ENCODE measurements at regions not wholly inside any gene's neighbourhood (a gene's known extent, or its start where the extent isn't known, plus 50 kb on each side); places are given as distances from the start of the nearest gene placed in this dataset.
A peak's percentile ranks its signal among the peaks of the same experiment; 100 is the strongest.

GRCh38 chr10:32169556-32169955 is 113.3 kb upstream of the KIF5B start:
- DNase-seq = no peak

- DNase-seq = no peak
These were observed 111.2 kb upstream of the KIF5B start for GRCh38 chr10:32167450-32167849.

- DNase-seq = no peak
These were observed 110.1 kb upstream of the KIF5B start for GRCh38 chr10:32166365-32166764.

GRCh38 chr10:32163762-32164148 is 107.5 kb upstream of the KIF5B start:
- no peak for DNase-seq

GRCh38 chr10:32163071-32163761 is 107.0 kb upstream of the KIF5B start:
- peak; percentile 42 for DNase-seq

GRCh38 chr10:32161586-32161985 is 105.4 kb upstream of the KIF5B start:
- no peak for DNase-seq

GRCh38 chr10:32160864-32161263 is 104.6 kb upstream of the KIF5B start:
- DNase-seq = no peak

- DNase-seq = no peak
These were observed 103.0 kb upstream of the KIF5B start for GRCh38 chr10:32159264-32159663.

- no peak for DNase-seq
These were observed 99.8 kb upstream of the KIF5B start for GRCh38 chr10:32156031-32156495.

- no peak for DNase-seq
These were observed 98.9 kb upstream of the KIF5B start for GRCh38 chr10:32155075-32155516.

GRCh38 chr10:32153931-32154330 is 97.7 kb upstream of the KIF5B start:
- DNase-seq = no peak

- no peak for DNase-seq
These were observed 97.0 kb upstream of the KIF5B start for GRCh38 chr10:32153252-32153651.

- no peak for DNase-seq
These were observed 95.6 kb upstream of the KIF5B start for GRCh38 chr10:32151871-32152270.

GRCh38 chr10:32150532-32151101 is 94.4 kb upstream of the KIF5B start:
- DNase-seq = no peak

GRCh38 chr10:32149252-32149955 is 93.2 kb upstream of the KIF5B start:
- DNase-seq = peak; percentile 79

GRCh38 chr10:32148864-32149251 is 92.6 kb upstream of the KIF5B start:
- no peak for DNase-seq

- DNase-seq = no peak
These were observed 91.5 kb upstream of the KIF5B start for GRCh38 chr10:32147730-32148129.

GRCh38 chr10:32146166-32146565 is 89.9 kb upstream of the KIF5B start:
- DNase-seq = no peak

GRCh38 chr10:32144817-32145688 is 88.8 kb upstream of the KIF5B start:
- DNase-seq = no peak

GRCh38 chr10:32143302-32143847 is 87.2 kb upstream of the KIF5B start:
- DNase-seq = no peak

- DNase-seq = no peak
These were observed 86.4 kb upstream of the KIF5B start for GRCh38 chr10:32142646-32143045.

- DNase-seq = no peak
These were observed 85.0 kb upstream of the KIF5B start for GRCh38 chr10:32141018-32141807.
